ENCODE measurements at regions not wholly inside any gene's neighbourhood (a gene's known extent, or its start where the extent isn't known, plus 50 kb on each side); places are given as distances from the start of the nearest gene placed in this dataset.
A peak's percentile ranks its signal among the peaks of the same experiment; 100 is the strongest.

DNA sequence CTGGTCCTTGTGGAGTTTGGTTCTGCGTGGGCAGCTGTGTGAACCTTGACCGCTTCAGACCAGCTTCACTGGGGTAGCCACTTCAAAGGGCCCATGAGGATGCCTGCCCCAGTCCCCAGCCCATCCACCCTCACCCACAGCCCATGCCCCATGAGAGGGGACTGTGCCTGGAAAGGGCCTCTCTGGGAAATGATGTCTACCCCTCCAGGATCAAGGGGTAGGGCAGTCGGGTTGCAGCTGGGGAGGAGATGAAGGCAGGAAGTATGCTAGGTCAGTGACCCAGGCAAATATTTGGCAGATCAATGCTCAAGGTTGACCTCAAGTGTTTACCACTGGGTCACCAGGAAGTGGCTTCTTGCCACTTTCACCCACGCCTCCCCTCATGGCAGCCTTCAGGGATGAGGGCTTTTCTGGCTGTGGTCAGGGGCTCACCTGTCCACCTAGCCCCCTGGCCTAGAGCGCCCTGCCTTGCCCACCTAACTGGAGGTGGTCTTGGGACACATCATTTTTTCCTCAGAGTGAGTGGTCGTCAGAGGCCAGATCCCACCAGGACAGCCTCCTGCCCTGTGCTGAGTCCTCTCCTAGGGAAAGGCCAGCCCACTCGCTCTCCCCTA, 109.5 kb downstream of the SNX5 start:
- no peak overlapping the region for H2BK15ac ChIP-seq (ENCODE audit: low read depth, low read length)
- H4K20me1 ChIP-seq (ENCODE audit: insufficient read depth, low read length): no peaks in the 10 kb centered on the region
- no peak overlapping the region for H3K4me2 ChIP-seq (ENCODE audit: low read depth, low read length)
- peaks cover 2% of the 10 kb centered on the region; the same call in 1 of the 2 replicates for H3K4me1 ChIP-seq (ENCODE audit: control insufficient read depth, insufficient read depth, low read length)
- H3K4ac ChIP-seq (ENCODE audit: low read depth, low read length): no peak overlapping the region; the same call in 1 of the 2 replicates
- no peak overlapping the region for H3K56ac ChIP-seq (ENCODE audit: extremely low read depth, insufficient read depth, low read length)
- H2BK20ac ChIP-seq (ENCODE audit: low read depth, low read length): peak overlapping the region; percentile 28; the same call in 1 of the 2 replicates
- H3K4me3 ChIP-seq (ENCODE audit: insufficient read depth, low read depth, low read length): no peak overlapping the region
- BruUV-seq (replicated peaks): no TSS peak
- H3K14ac ChIP-seq (replicated peaks; ENCODE audit: low read depth, low read length): no peak overlapping the region
- no peak overlapping the region for H4K91ac ChIP-seq (ENCODE audit: insufficient read depth, low read depth, low read length)
- in situ Hi-C loops (cut with MboI; ENCODE audit: low sequenced_read_pairs) (no loop called here), dilution Hi-C loops (cut with HindIII; ENCODE audit: low sequenced_read_pairs, unreplicated experiment) (no loop called here), intact Hi-C loops (cut with micrococcal nuclease) (no loop called here)
- no peak overlapping the region for H4K5ac ChIP-seq (ENCODE audit: low read depth, low read length)
- no CpG with 5 or more reads among the region's 7 CpGs for WGBS, 2 experiments (ENCODE audit: extremely low coverage in 2 of 2, insufficient read length in 1 of 2)
- H3K27me3 ChIP-seq (ENCODE audit: control insufficient read depth, insufficient read depth, low read length): peaks cover 3% of the 10 kb centered on the region
- no peak overlapping the region for H3K9ac ChIP-seq (ENCODE audit: low read depth, low read length)
- no peak overlapping the region for H2BK5ac ChIP-seq (ENCODE audit: low read depth, low read length, poor library complexity, severe bottlenecking)
- no peak overlapping the region for H3K23ac ChIP-seq (ENCODE audit: low read depth, low read length)
- no peak overlapping the region for H3K27ac ChIP-seq (ENCODE audit: insufficient read depth, low read length)
- H2AK5ac ChIP-seq (ENCODE audit: low read depth, low read length): 0 out of 2 replicates have a peak overlapping the region, but pooled peaks have one; percentile 51
- H3K18ac ChIP-seq (ENCODE audit: low read depth, low read length): no peak overlapping the region
- POLR2A ChIA-PET (ENCODE audit: unreplicated experiment): no interaction called here
- no peaks in the 10 kb centered on the region for H3K36me3 ChIP-seq (ENCODE audit: control insufficient read depth, insufficient read depth, low read length)
- H3K79me1 ChIP-seq (ENCODE audit: low read depth in 1 of 2, low read length in 2 of 2): no peaks in the 10 kb centered on the region
- H3K9me3 ChIP-seq (ENCODE audit: control insufficient read depth, insufficient read depth, low read length): 0 out of 2 replicates have a peak, but pooled peaks cover 2% of the 10 kb centered on the region
- no peak overlapping the region for H4K8ac ChIP-seq (ENCODE audit: low read depth in 2 of 2, low read length in 2 of 2)
- H2BK120ac ChIP-seq (ENCODE audit: low read depth, low read length): no peak overlapping the region
- no peak for ATAC-seq (ENCODE audit: low read depth)
- TF ChIP-seq USF2 (IDR thresholded peaks at IDR 0.05; ENCODE audit: low read depth, low read length) (no peak), MAFK (IDR thresholded peaks at IDR 0.05; ENCODE audit: low read depth, low read length) (no peak), CHD1 (IDR thresholded peaks at IDR 0.05; ENCODE audit: low read depth, low read length) (no peak), MAZ (IDR thresholded peaks at IDR 0.05; ENCODE audit: borderline replicate concordance, low read depth, low read length) (no peak), FOS (IDR thresholded peaks at IDR 0.05; ENCODE audit: low read depth, low read length) (no peak), RFX5 (IDR thresholded peaks at IDR 0.05; ENCODE audit: low read depth, low read length) (no peak), RCOR1 (IDR thresholded peaks at IDR 0.05; ENCODE audit: insufficient replicate concordance, low read length) (no peak), SMC3 (IDR thresholded peaks at IDR 0.05; ENCODE audit: low read depth, low read length) (no peak), RAD21 (IDR thresholded peaks at IDR 0.05; ENCODE audit: low read length) (no peak), NFE2L2 (IDR thresholded peaks at IDR 0.05; ENCODE audit: low read depth, low read length) (no peak), CTCF (conservative IDR thresholded peaks at IDR 0.05; ENCODE audit: low read depth, low read length) (no peak), CEBPB (IDR thresholded peaks at IDR 0.05; ENCODE audit: low read depth, low read length) (no peak), POLR2A (IDR thresholded peaks at IDR 0.05; ENCODE audit: low read depth, low read length) (no peak), MXI1 (IDR thresholded peaks at IDR 0.05; ENCODE audit: borderline replicate concordance, low read depth, low read length) (no peak), BHLHE40 (IDR thresholded peaks at IDR 0.05; ENCODE audit: low read depth, low read length) (no peak)
- TF ChIP-seq, protein P1, sequence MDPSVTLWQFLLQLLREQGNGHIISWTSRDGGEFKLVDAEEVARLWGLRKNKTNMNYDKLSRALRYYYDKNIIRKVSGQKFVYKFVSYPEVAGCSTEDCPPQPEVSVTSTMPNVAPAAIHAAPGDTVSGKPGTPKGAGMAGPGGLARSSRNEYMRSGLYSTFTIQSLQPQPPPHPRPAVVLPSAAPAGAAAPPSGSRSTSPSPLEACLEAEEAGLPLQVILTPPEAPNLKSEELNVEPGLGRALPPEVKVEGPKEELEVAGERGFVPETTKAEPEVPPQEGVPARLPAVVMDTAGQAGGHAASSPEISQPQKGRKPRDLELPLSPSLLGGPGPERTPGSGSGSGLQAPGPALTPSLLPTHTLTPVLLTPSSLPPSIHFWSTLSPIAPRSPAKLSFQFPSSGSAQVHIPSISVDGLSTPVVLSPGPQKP (IDR thresholded peaks at IDR 0.05; ENCODE audit: borderline replicate concordance, low read depth, low read length): no peak
- CTCF ChIA-PET: no interaction called here
- H2AK9ac ChIP-seq (replicated peaks; ENCODE audit: low read depth, low read length, poor library complexity): no peak overlapping the region
- no peak for DNase-seq
- H3K9me1 ChIP-seq (ENCODE audit: insufficient read depth, low read length): peaks cover 6% of the 10 kb centered on the region; the same call in 1 of the 2 replicates
- H2AFZ ChIP-seq (replicated peaks; ENCODE audit: low read length, poor library complexity): no peak overlapping the region

Measured in IMR-90 (cell line).